Activated CD4-positive, alpha-beta memory T cell treated with anti-CD3 and anti-CD28 coated beads for 36 hours (primary cell): ENCODE measurements at regions not wholly inside any gene's neighbourhood (a gene's known extent, or its start where the extent isn't known, plus 50 kb on each side); places are given as distances from the start of the nearest gene placed in this dataset.

ENCODE experiments used
- CTCF ChIA-PET: fragments of 350-600 bp; sonication (Branson Sonifier 250); formaldehyde crosslinking; loops from one replicate; lab custom pipeline; 2021; ENCODE audit warnings: antibody characterized with exemption, inconsistent platforms; lab: Charles Lee
- POLR2A ChIA-PET: fragments of 350-600 bp; sonication (Branson Sonifier 250); formaldehyde crosslinking; loops from one replicate; lab custom pipeline; 2021; ENCODE audit warnings: antibody characterized with exemption; lab: Charles Lee
- DNase-seq: peaks from one replicate; pipeline ENCODE4 v3.0.0-alpha.2; 2020
- H3K27ac Mint-ChIP-seq: one replicate; pipeline ENCODE4 v1.8.0; 2021; ENCODE audit warnings: mixed read lengths
- H3K27me3 Mint-ChIP-seq: one replicate; pipeline ENCODE4 v1.8.0; 2021; ENCODE audit warnings: mixed read lengths
- H3K36me3 Mint-ChIP-seq: one replicate; pipeline ENCODE4 v1.8.0; 2021; ENCODE audit warnings: mixed read lengths
- H3K4me1 Mint-ChIP-seq: one replicate; pipeline ENCODE4 v1.8.0; 2021; ENCODE audit warnings: low read depth, mixed read lengths
- H3K4me3 Mint-ChIP-seq: one replicate; pipeline ENCODE4 v1.8.0; 2021; ENCODE audit warnings: mild to moderate bottlenecking, mixed read lengths
- H3K9me3 Mint-ChIP-seq: one replicate; pipeline ENCODE4 v1.8.0; 2021; ENCODE audit warnings: mixed read lengths
- intact Hi-C: fragments of 100-400 bp; cut with micrococcal nuclease; formaldehyde crosslinking; loops from one replicate; pipeline ENCODE4 v1.15.1; 2023

GRCh38 chr3:13179181-13179580, 106.0 kb upstream of the IQSEC1 start:
- no peak overlapping the region for H3K4me3 Mint-ChIP-seq
- H3K9me3 Mint-ChIP-seq = peaks cover 18% of the 10 kb centered on the region
- peaks cover 4% of the 10 kb centered on the region for H3K36me3 Mint-ChIP-seq
- H3K27ac Mint-ChIP-seq = no peak overlapping the region
- H3K4me1 Mint-ChIP-seq = no peaks in the 10 kb centered on the region
- ChIA-PET CTCF (no interaction called here), POLR2A (no interaction called here)
- no peak for DNase-seq
- peaks cover 2% of the 10 kb centered on the region for H3K27me3 Mint-ChIP-seq
- intact Hi-C loops = no loop called here

GRCh38 chr3:13178107-13178506, 104.9 kb upstream of the IQSEC1 start:
- H3K27me3 Mint-ChIP-seq = peaks cover 2% of the 10 kb centered on the region

GRCh38 chr3:13177641-13178040, 104.4 kb upstream of the IQSEC1 start:
- CTCF ChIA-PET = no interaction called here
- DNase-seq = no peak
- H3K9me3 Mint-ChIP-seq = peaks cover 18% of the 10 kb centered on the region
- intact Hi-C loops = no loop called here
- H3K36me3 Mint-ChIP-seq = peaks cover 4% of the 10 kb centered on the region
- H3K4me1 Mint-ChIP-seq = no peaks in the 10 kb centered on the region
- H3K4me3 Mint-ChIP-seq = no peak overlapping the region
- no peak overlapping the region for H3K27ac Mint-ChIP-seq
- POLR2A ChIA-PET = no interaction called here
- peaks cover 2% of the 10 kb centered on the region for H3K27me3 Mint-ChIP-seq

More at GRCh38 chr3:13178107-13178506, 104.9 kb upstream of the IQSEC1 start:
- DNase-seq = no peak
- intact Hi-C loops = no loop called here
- POLR2A ChIA-PET = no interaction called here
- Mint-ChIP-seq H3K36me3 (peaks cover 4% of the 10 kb centered on the region), H3K27ac (no peak overlapping the region), H3K9me3 (peaks cover 18% of the 10 kb centered on the region), H3K4me3 (no peak overlapping the region), H3K4me1 (no peaks in the 10 kb centered on the region)
- CTCF ChIA-PET = no interaction called here

GRCh38 chr3:13177236-13177635, 104.0 kb upstream of the IQSEC1 start:
- no peaks in the 10 kb centered on the region for H3K4me1 Mint-ChIP-seq
- no peak overlapping the region for H3K27ac Mint-ChIP-seq
- H3K9me3 Mint-ChIP-seq = peaks cover 18% of the 10 kb centered on the region
- intact Hi-C loops = no loop called here
- ChIA-PET CTCF (no interaction called here), POLR2A (no interaction called here)
- H3K4me3 Mint-ChIP-seq = no peak overlapping the region
- peaks cover 2% of the 10 kb centered on the region for H3K27me3 Mint-ChIP-seq
- peaks cover 4% of the 10 kb centered on the region for H3K36me3 Mint-ChIP-seq
- no peak for DNase-seq

GRCh38 chr3:13176445-13176844, 103.2 kb upstream of the IQSEC1 start:
- Mint-ChIP-seq H3K9me3 (peaks cover 18% of the 10 kb centered on the region), H3K27ac (no peak overlapping the region), H3K4me3 (no peak overlapping the region), H3K36me3 (peaks cover 4% of the 10 kb centered on the region), H3K27me3 (peaks cover 2% of the 10 kb centered on the region), H3K4me1 (no peaks in the 10 kb centered on the region)
- DNase-seq = no peak
- intact Hi-C loops = no loop called here
- ChIA-PET CTCF (no interaction called here), POLR2A (no interaction called here)

GRCh38 chr3:13174803-13175135, 101.5 kb upstream of the IQSEC1 start:
- no peak for DNase-seq
- ChIA-PET CTCF (no interaction called here), POLR2A (no interaction called here)
- Mint-ChIP-seq H3K27ac (no peak overlapping the region), H3K9me3 (peaks cover 15% of the 10 kb centered on the region), H3K36me3 (peaks cover 4% of the 10 kb centered on the region), H3K4me1 (no peaks in the 10 kb centered on the region), H3K27me3 (no peaks in the 10 kb centered on the region), H3K4me3 (no peak overlapping the region)
- intact Hi-C loops = no loop called here

- Mint-ChIP-seq H3K36me3 (peaks cover 3% of the 10 kb centered on the region), H3K4me3 (no peak overlapping the region), H3K4me1 (no peaks in the 10 kb centered on the region), H3K9me3 (peaks cover 14% of the 10 kb centered on the region), H3K27me3 (no peaks in the 10 kb centered on the region), H3K27ac (no peak overlapping the region)
- ChIA-PET POLR2A (no interaction called here), CTCF (no interaction called here)
- intact Hi-C loops = no loop called here
- no peak for DNase-seq
These were observed 101.0 kb upstream of the IQSEC1 start for GRCh38 chr3:13174011-13174802.

- H3K9me3 Mint-ChIP-seq = peaks cover 3% of the 10 kb centered on the region
- CTCF ChIA-PET = no interaction called here
These were observed 100.0 kb upstream of the IQSEC1 start for GRCh38 chr3:13173186-13173585.

GRCh38 chr3:13172644-13173013, 99.4 kb upstream of the IQSEC1 start:
- H3K9me3 Mint-ChIP-seq = no peaks in the 10 kb centered on the region
- no peak overlapping the region for H3K27ac Mint-ChIP-seq
- ChIA-PET CTCF (no interaction called here), POLR2A (no interaction called here)
- no peak for DNase-seq
- H3K27me3 Mint-ChIP-seq = no peaks in the 10 kb centered on the region
- no peaks in the 10 kb centered on the region for H3K4me1 Mint-ChIP-seq
- intact Hi-C loops = no loop called here
- no peak overlapping the region for H3K4me3 Mint-ChIP-seq
- H3K36me3 Mint-ChIP-seq = no peaks in the 10 kb centered on the region

More at GRCh38 chr3:13173186-13173585, 100.0 kb upstream of the IQSEC1 start:
- Mint-ChIP-seq H3K27me3 (no peaks in the 10 kb centered on the region), H3K4me1 (no peaks in the 10 kb centered on the region), H3K36me3 (no peaks in the 10 kb centered on the region), H3K27ac (no peak overlapping the region), H3K4me3 (no peak overlapping the region)
- no peak for DNase-seq
- intact Hi-C loops = no loop called here
- POLR2A ChIA-PET = no interaction called here

- H3K4me1 Mint-ChIP-seq = no peaks in the 10 kb centered on the region
- POLR2A ChIA-PET = no interaction called here
- intact Hi-C loops = no loop called here
These were observed 98.7 kb upstream of the IQSEC1 start for GRCh38 chr3:13171704-13172643.

GRCh38 chr3:13170317-13170716, 97.1 kb upstream of the IQSEC1 start:
- no peaks in the 10 kb centered on the region for H3K9me3 Mint-ChIP-seq
- H3K36me3 Mint-ChIP-seq = no peaks in the 10 kb centered on the region
- H3K27me3 Mint-ChIP-seq = no peaks in the 10 kb centered on the region
- no peak overlapping the region for H3K27ac Mint-ChIP-seq
- no peaks in the 10 kb centered on the region for H3K4me1 Mint-ChIP-seq
- DNase-seq = no peak
- H3K4me3 Mint-ChIP-seq = no peak overlapping the region
- CTCF ChIA-PET = no interaction called here
- intact Hi-C loops = no loop called here
- POLR2A ChIA-PET = no interaction called here

More at GRCh38 chr3:13171704-13172643, 98.7 kb upstream of the IQSEC1 start:
- H3K36me3 Mint-ChIP-seq = no peaks in the 10 kb centered on the region
- H3K27ac Mint-ChIP-seq = no peak overlapping the region
- no peaks in the 10 kb centered on the region for H3K9me3 Mint-ChIP-seq
- DNase-seq = no peak
- H3K27me3 Mint-ChIP-seq = no peaks in the 10 kb centered on the region
- H3K4me3 Mint-ChIP-seq = no peak overlapping the region
- CTCF ChIA-PET = no interaction called here

GRCh38 chr3:13168391-13168790, 95.2 kb upstream of the IQSEC1 start:
- H3K9me3 Mint-ChIP-seq = no peaks in the 10 kb centered on the region
- CTCF ChIA-PET = no interaction called here
- DNase-seq = no peak
- POLR2A ChIA-PET = no interaction called here
- intact Hi-C loops = no loop called here
- H3K4me1 Mint-ChIP-seq = no peaks in the 10 kb centered on the region
- H3K36me3 Mint-ChIP-seq = no peaks in the 10 kb centered on the region
- no peak overlapping the region for H3K27ac Mint-ChIP-seq
- no peak overlapping the region for H3K4me3 Mint-ChIP-seq
- H3K27me3 Mint-ChIP-seq = no peaks in the 10 kb centered on the region
